ENCODE measurements at regions not wholly inside any gene's neighbourhood (a gene's known extent, or its start where the extent isn't known, plus 50 kb on each side); places are given as distances from the start of the nearest gene placed in this dataset.

GRCh38 chr7:27464970-27465369 lies 197.7 kb downstream of the HIBADH start:
- Histone ChIP-seq H3K4me1 (replicated peaks) (peaks cover 10% of the 10 kb centered on the region), H3K27ac (no peak overlapping the region), H3K4me3 (no peak overlapping the region), H3K9me3 (replicated peaks) (no peaks in the 10 kb centered on the region), H3K27me3 (replicated peaks) (peaks cover 5% of the 10 kb centered on the region), H3K36me3 (no peaks in the 10 kb centered on the region)
- no peak for DNase-seq (ENCODE audit: low read depth in 1 of 2, low spot score in 2 of 2)

GRCh38 chr7:27466703-27467102 lies 196.0 kb downstream of the HIBADH start:
- H3K27ac ChIP-seq: no peak overlapping the region
- H3K4me3 ChIP-seq: no peak overlapping the region
- H3K9me3 ChIP-seq (replicated peaks): no peaks in the 10 kb centered on the region
- H3K4me1 ChIP-seq (replicated peaks): peaks cover 10% of the 10 kb centered on the region
- peaks cover 12% of the 10 kb centered on the region for H3K27me3 ChIP-seq (replicated peaks)
- H3K36me3 ChIP-seq: no peaks in the 10 kb centered on the region
- no peak for DNase-seq (ENCODE audit: low read depth in 1 of 2, low spot score in 2 of 2)

- H3K36me3 ChIP-seq: no peaks in the 10 kb centered on the region
- no peak for DNase-seq (ENCODE audit: low read depth in 1 of 2, low spot score in 2 of 2)
- H3K27ac ChIP-seq: no peak overlapping the region
- no peak overlapping the region for H3K4me3 ChIP-seq
- no peaks in the 10 kb centered on the region for H3K4me1 ChIP-seq (replicated peaks)
- no peaks in the 10 kb centered on the region for H3K9me3 ChIP-seq (replicated peaks)
- H3K27me3 ChIP-seq (replicated peaks): peaks cover 12% of the 10 kb centered on the region
These were observed 190.6 kb downstream of the HIBADH start for GRCh38 chr7:27472043-27472442.
